MCF 10A (cell line): ENCODE measurements at regions not wholly inside any gene's neighbourhood (a gene's known extent, or its start where the extent isn't known, plus 50 kb on each side); places are given as distances from the start of the nearest gene placed in this dataset.

Experiments
- BruUV-seq: library from RNA; stranded (reverse); fragments of 400-500 nt; replicated peaks from 2 replicates; lab custom pipeline; 2021; lab: Mats Ljungman, UMichigan
- CTCF ChIA-PET: fragments of 300-600 bp; sonication (Branson Sonifier 250); formaldehyde crosslinking; extraction: SDS; loops from one replicate; lab custom pipeline; 2021; ENCODE audit warnings: antibody characterized with exemption, inconsistent platforms; lab: Yijun Ruan, JAX
- POLR2A ChIA-PET: fragments of 300-600, 350-650 bp; sonication (Branson Sonifier 250); formaldehyde crosslinking; extraction: SDS; loops from one replicate; lab custom pipeline; 2020; ENCODE audit warnings: antibody characterized with exemption, inconsistent platforms; lab: Yijun Ruan, JAX
- DNase-seq: peaks from one replicate; pipeline ENCODE4 v3.0.0-alpha.2; 2018; ENCODE audit not compliant: unreplicated experiment
- H3K27ac Mint-ChIP-seq: one replicate; pipeline ENCODE4 v1.8.0; 2022; ENCODE audit warnings: mild to moderate bottlenecking, low read depth, mixed read lengths; ENCODE audit not compliant: unreplicated experiment
- H3K27me3 Mint-ChIP-seq: one replicate; pipeline ENCODE4 v1.8.0; 2022; ENCODE audit warnings: mixed read lengths; ENCODE audit not compliant: insufficient read depth, unreplicated experiment
- H3K36me3 Mint-ChIP-seq: one replicate; pipeline ENCODE4 v1.8.0; 2022; ENCODE audit warnings: mild to moderate bottlenecking, moderate library complexity, mixed read lengths; ENCODE audit not compliant: insufficient read depth, unreplicated experiment
- H3K4me1 Mint-ChIP-seq: one replicate; pipeline ENCODE4 v1.8.0; 2022; ENCODE audit warnings: mixed read lengths; ENCODE audit not compliant: insufficient read depth, unreplicated experiment
- H3K4me3 Mint-ChIP-seq: one replicate; pipeline ENCODE4 v1.8.0; 2022; ENCODE audit warnings: mild to moderate bottlenecking, moderate library complexity, mixed read lengths; ENCODE audit not compliant: unreplicated experiment
- H3K9me3 Mint-ChIP-seq: one replicate; pipeline ENCODE4 v1.8.0; 2022; ENCODE audit warnings: mixed read lengths; ENCODE audit not compliant: unreplicated experiment
- intact Hi-C: fragments of 100-400 bp; cut with micrococcal nuclease; formaldehyde crosslinking; loops from 2 replicates; pipeline ENCODE4 v1.14.1; 2022
- TF ChIP-seq, protein P1 (sequence below): fragments of 200-600 bp; IDR thresholded peaks from one replicate; pipeline ENCODE4 v1.8.0; 2022; ENCODE audit warnings: antibody characterized with exemption, mild to moderate bottlenecking; ENCODE audit not compliant: unreplicated experiment

DNA sequence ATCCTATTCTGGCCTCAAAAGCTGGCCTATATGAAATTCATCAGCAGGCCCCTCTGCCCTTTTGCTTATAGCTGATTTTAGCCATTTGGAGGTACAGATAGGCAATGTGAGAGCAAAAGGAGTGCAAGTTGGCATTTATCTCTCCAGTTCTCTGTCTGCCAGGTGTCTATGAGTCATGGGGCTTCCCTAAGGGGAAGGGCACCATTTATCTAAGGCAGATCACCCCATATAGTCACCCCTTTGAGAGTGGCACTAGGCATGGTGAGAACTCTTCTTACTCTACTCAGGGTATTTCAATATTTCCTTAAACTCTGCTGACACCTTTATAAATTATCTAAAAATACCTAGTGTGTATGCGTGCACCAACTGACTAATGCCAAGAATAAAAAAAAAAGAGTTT lies 314.7 kb upstream of the CDH6 start:
- no peaks in the 10 kb centered on the region for H3K9me3 Mint-ChIP-seq
- H3K4me3 Mint-ChIP-seq, result no peak overlapping the region
- POLR2A ChIA-PET, result no interaction called here
- H3K4me1 Mint-ChIP-seq, result no peaks in the 10 kb centered on the region
- H3K27me3 Mint-ChIP-seq, result no peaks in the 10 kb centered on the region
- intact Hi-C loops, result no loop called here
- TF ChIP-seq, protein P1, sequence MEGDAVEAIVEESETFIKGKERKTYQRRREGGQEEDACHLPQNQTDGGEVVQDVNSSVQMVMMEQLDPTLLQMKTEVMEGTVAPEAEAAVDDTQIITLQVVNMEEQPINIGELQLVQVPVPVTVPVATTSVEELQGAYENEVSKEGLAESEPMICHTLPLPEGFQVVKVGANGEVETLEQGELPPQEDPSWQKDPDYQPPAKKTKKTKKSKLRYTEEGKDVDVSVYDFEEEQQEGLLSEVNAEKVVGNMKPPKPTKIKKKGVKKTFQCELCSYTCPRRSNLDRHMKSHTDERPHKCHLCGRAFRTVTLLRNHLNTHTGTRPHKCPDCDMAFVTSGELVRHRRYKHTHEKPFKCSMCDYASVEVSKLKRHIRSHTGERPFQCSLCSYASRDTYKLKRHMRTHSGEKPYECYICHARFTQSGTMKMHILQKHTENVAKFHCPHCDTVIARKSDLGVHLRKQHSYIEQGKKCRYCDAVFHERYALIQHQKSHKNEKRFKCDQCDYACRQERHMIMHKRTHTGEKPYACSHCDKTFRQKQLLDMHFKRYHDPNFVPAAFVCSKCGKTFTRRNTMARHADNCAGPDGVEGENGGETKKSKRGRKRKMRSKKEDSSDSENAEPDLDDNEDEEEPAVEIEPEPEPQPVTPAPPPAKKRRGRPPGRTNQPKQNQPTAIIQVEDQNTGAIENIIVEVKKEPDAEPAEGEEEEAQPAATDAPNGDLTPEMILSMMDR, result no peak
- H3K36me3 Mint-ChIP-seq, result no peaks in the 10 kb centered on the region
- no peak overlapping the region for H3K27ac Mint-ChIP-seq
- peak; percentile 38 for DNase-seq
- no TSS peak for BruUV-seq
- CTCF ChIA-PET, result interaction anchor here (0.7 to 1.3 kb wide), 3 partner anchors 14 to 477 kb away, joined by 3 to 5 read pairs (median 3); no protein-coding TSS in a partner anchor

DNA sequence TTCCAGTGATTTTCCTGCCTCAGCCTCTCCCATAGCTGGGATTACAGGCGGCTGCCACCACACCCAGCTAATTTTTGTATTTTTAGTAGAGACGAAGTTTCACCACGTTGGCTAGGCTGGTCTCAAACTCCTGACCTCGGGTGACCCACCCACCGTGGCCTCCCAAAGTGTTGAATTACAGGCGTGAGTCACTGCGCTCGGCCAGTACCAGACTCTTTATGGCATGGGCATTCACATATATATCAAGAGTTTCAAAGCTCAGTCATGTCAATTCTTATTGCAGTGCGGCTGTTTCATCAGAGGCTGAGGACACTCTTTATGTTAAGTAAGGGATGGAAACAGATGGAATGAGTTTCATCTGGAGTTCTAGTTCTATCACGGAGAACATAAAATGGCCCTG lies 315.2 kb upstream of the CDH6 start:
- Mint-ChIP-seq H3K27me3 (no peaks in the 10 kb centered on the region), H3K4me1 (no peaks in the 10 kb centered on the region), H3K9me3 (no peaks in the 10 kb centered on the region), H3K27ac (no peak overlapping the region), H3K36me3 (no peaks in the 10 kb centered on the region), H3K4me3 (no peak overlapping the region)
- peak; percentile 11 for DNase-seq
- BruUV-seq, result no TSS peak
- intact Hi-C loops, result no loop called here
- ChIA-PET POLR2A (no interaction called here), CTCF (interaction anchor here (1.1 to 1.3 kb wide), 2 partner anchors 15 to 354 kb away, joined by 3 to 5 read pairs; no protein-coding TSS in a partner anchor)
- TF ChIP-seq, protein P1, result no peak

DNA sequence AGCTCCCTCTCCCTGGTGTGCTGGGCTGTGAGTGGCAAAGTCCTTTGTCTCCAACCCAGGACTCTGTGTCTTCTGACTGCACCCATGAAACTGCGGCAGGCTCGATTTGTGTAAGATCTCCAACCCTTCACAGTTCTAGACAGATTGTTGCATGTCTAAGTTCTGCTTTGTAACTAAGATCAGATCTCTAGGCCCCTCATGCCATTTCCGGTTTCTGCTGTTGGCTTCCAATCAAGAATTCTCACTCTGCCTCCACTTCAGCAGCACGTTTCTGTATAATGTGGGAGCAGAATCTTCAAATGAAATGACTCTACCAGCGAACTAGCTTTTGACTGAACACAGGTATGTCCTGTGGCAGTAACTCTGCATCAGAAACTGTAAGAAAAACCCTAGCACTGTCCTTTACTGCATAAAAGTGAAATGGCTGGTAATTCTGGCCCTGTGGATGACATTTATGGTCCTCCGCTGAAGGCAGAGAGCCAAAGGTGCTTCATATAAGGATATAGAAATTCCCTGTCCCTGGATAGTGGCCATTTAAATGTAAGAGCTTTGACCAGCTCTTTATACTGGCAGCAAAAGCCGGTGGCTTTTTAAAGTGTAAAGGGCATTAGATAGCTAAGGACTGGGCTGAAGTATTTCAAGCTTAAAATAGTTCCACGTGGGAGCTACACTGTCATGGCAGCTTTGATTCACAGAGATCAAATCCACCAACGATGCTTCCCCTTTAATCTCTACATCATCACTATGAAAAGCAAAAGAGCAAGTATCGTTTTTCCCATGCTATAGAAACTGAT lies 319.0 kb upstream of the CDH6 start:
- no peaks in the 10 kb centered on the region for H3K36me3 Mint-ChIP-seq
- intact Hi-C loops, result no loop called here
- POLR2A ChIA-PET, result interaction anchor here (0.6 to 0.9 kb wide), 2 partner anchors 11 to 15 kb away, joined by 3 read pairs; no protein-coding TSS in a partner anchor
- DNase-seq, result no peak
- no TSS peak for BruUV-seq
- CTCF ChIA-PET, result interaction anchor here (0.5 to 0.7 kb wide), 2 partner anchors 358 to 686 kb away, joined by 3 read pairs; no protein-coding TSS in a partner anchor
- no peaks in the 10 kb centered on the region for H3K27me3 Mint-ChIP-seq
- H3K9me3 Mint-ChIP-seq, result no peaks in the 10 kb centered on the region
- H3K27ac Mint-ChIP-seq, result no peak overlapping the region
- H3K4me1 Mint-ChIP-seq, result no peaks in the 10 kb centered on the region
- TF ChIP-seq, protein P1, result no peak
- H3K4me3 Mint-ChIP-seq, result no peak overlapping the region

DNA sequence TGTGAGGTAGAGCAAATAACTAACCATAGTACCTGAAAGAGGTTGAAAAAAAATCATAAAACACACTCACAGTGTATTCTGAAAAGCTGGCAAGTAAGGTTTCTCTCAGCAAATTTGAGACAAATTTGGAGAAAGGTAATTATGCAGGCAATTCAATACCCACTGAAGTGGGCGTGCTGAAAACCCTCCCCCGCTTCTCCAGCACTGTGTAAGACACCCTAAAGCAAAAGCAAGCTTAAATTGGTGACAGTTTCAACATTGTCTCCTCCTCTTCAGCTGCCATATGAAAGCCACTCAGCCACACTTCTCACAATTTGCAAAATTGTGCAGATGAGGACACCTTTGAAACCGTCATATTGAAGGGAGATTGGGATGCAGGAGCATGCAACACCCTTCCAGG lies 322.3 kb upstream of the CDH6 start:
- Mint-ChIP-seq H3K9me3 (no peaks in the 10 kb centered on the region), H3K27ac (no peak overlapping the region), H3K4me1 (no peaks in the 10 kb centered on the region), H3K27me3 (no peaks in the 10 kb centered on the region), H3K4me3 (no peak overlapping the region), H3K36me3 (no peaks in the 10 kb centered on the region)
- DNase-seq, result no peak
- POLR2A ChIA-PET, result interaction anchor here (0.7 kb wide), 1 partner anchor 1007 kb away, joined by 3 read pairs; no protein-coding TSS in a partner anchor
- no TSS peak for BruUV-seq
- TF ChIP-seq, protein P1, result no peak
- intact Hi-C loops, result no loop called here
- CTCF ChIA-PET, result no interaction called here
